Lung (tissue), 11 donors: ENCODE measurements at regions not wholly inside any gene's neighbourhood (a gene's known extent, or its start where the extent isn't known, plus 50 kb on each side); places are given as distances from the start of the nearest gene placed in this dataset.

Experiments
- ATAC-seq: fragments of 200-7000 bp; cut with Tn5 transposase; one replicate; pipeline ENCODE4 v1.9.1; 2020; ENCODE audit warnings: moderate number of reproducible peaks; ENCODE audit not compliant: insufficient read depth, low FRiP score
- DNase-seq, 3 donors: peaks; one replicate each; pipeline ENCODE4 v3.0.0-alpha.2; 2013 to 2017
- H3K27ac ChIP-seq, 2 donors: one replicate each; pipeline ENCODE4 v1.5.1; 2013; ENCODE audit warnings: mild to moderate bottlenecking in 2 of 2, moderate library complexity in 2 of 2, control low read depth in 1 of 2, inconsistent platforms in 1 of 2, low read depth in 1 of 2, low read length in 1 of 2
- H3K27me3 ChIP-seq, 3 donors: one replicate each; pipeline ENCODE4 v1.5.1; 2013; ENCODE audit warnings: low read length in 2 of 3; ENCODE audit not compliant: control insufficient read depth in 3 of 3, insufficient read depth in 3 of 3
- H3K36me3 ChIP-seq, 4 donors: one replicate each; pipeline ENCODE4 v1.5.1; 2013; ENCODE audit warnings: low read length in 4 of 4, mild to moderate bottlenecking in 1 of 4, moderate library complexity in 1 of 4; ENCODE audit not compliant: control insufficient read depth in 4 of 4, insufficient read depth in 4 of 4
- H3K4me1 ChIP-seq, 5 donors: one replicate each; pipeline ENCODE4 v1.5.1; 2013; ENCODE audit warnings: low read length in 5 of 5, mild to moderate bottlenecking in 2 of 5, moderate library complexity in 1 of 5; ENCODE audit not compliant: control insufficient read depth in 5 of 5, insufficient read depth in 5 of 5
- H3K4me3 ChIP-seq: one replicate; pipeline ENCODE4 v1.5.1; 2013; ENCODE audit warnings: mild to moderate bottlenecking, control low read depth, moderate library complexity
- H3K9ac ChIP-seq, 2 donors: one replicate each; pipeline ENCODE4 v1.5.1; 2013; ENCODE audit warnings: low read length in 2 of 2, control low read depth in 1 of 2; ENCODE audit not compliant: insufficient read depth in 1 of 2
- H3K9me3 ChIP-seq, 4 donors: one replicate each; pipeline ENCODE4 v1.5.1; 2013; ENCODE audit warnings: low read length in 3 of 4, mild to moderate bottlenecking in 1 of 4, moderate library complexity in 1 of 4; ENCODE audit not compliant: control insufficient read depth in 4 of 4, insufficient read depth in 3 of 4
- CTCF ChIP-seq: IDR thresholded peaks from 2 replicates; pipeline ENCODE4 v1.5.1; 2012; ENCODE audit warnings: mild to moderate bottlenecking; ENCODE audit errors: control extremely low read depth, extremely low read depth
- WGBS, 2 donors: extraction: QIAGEN DNeasy Blood & Tissue Kit; methylation state at CpG; one replicate each; pipeline ENCODE4 v1.1.7; 2013; 5-methylcytosine and 5-hydroxymethylcytosine counted together
- donor health status: control.
- donor health status: control.
- donor health status: Bipolar disorder and iron deficiency.
- donor health status: healthy.
- donor health status: DM: yes; HTN: yes; CAD: no.

GRCh38 chr6:12645941-12646340, 70.6 kb upstream of the PHACTR1 start:
- WGBS, 2 donors: 66 to 71% methylated on average over 4 of the region's 4 CpGs
- Histone ChIP-seq H3K4me1 (no peaks in the 10 kb centered on the region), H3K27ac (no peak overlapping the region), H3K9me3 (no peaks in the 10 kb centered on the region), H3K4me3 (no peak overlapping the region), H3K36me3 (no peaks in the 10 kb centered on the region), H3K27me3 (no peaks in the 10 kb centered on the region), H3K9ac (no peak overlapping the region)
- DNase-seq: no peak
- TF ChIP-seq CTCF: no peak
- no peak for ATAC-seq

- H3K4me1 ChIP-seq: no peaks in the 10 kb centered on the region
- TF ChIP-seq CTCF: no peak
- no peaks in the 10 kb centered on the region for H3K9me3 ChIP-seq
- H3K36me3 ChIP-seq: no peaks in the 10 kb centered on the region
- ATAC-seq (no peak), DNase-seq (no peak)
- no peak overlapping the region for H3K27ac ChIP-seq
- no peaks in the 10 kb centered on the region for H3K27me3 ChIP-seq
- H3K9ac ChIP-seq: no peak overlapping the region
- 88 to 90% methylated on average over 4 of the region's 4 CpGs for WGBS, 2 donors
- no peak overlapping the region for H3K4me3 ChIP-seq
These were observed 68.4 kb upstream of the PHACTR1 start for GRCh38 chr6:12648171-12648570.

GRCh38 chr6:12649325-12649724, 67.2 kb upstream of the PHACTR1 start:
- Histone ChIP-seq H3K27ac (no peak overlapping the region), H3K36me3 (no peaks in the 10 kb centered on the region), H3K9me3 (no peaks in the 10 kb centered on the region), H3K4me1 (no peaks in the 10 kb centered on the region), H3K9ac (no peak overlapping the region), H3K27me3 (no peaks in the 10 kb centered on the region), H3K4me3 (no peak overlapping the region)
- no peak for TF ChIP-seq CTCF
- ATAC-seq (no peak), DNase-seq (no peak)
- 88 to 89% methylated on average over 1 of the region's 1 CpG for WGBS, 2 donors

GRCh38 chr6:12653486-12653885, 63.1 kb upstream of the PHACTR1 start:
- Histone ChIP-seq H3K4me3 (no peak overlapping the region), H3K9ac (no peak overlapping the region), H3K36me3 (no peaks in the 10 kb centered on the region), H3K27ac (no peak overlapping the region), H3K27me3 (no peaks in the 10 kb centered on the region), H3K4me1 (no peaks in the 10 kb centered on the region), H3K9me3 (no peaks in the 10 kb centered on the region)
- 37 to 54% methylated on average over 5 of the region's 5 CpGs for WGBS, 2 donors
- DNase-seq (no peak), ATAC-seq (no peak)
- TF ChIP-seq CTCF: no peak
